ENCODE measurements at regions not wholly inside any gene's neighbourhood (a gene's known extent, or its start where the extent isn't known, plus 50 kb on each side); places are given as distances from the start of the nearest gene placed in this dataset.
"Not testable (repeated sequence)": the region's sequence is repeated elsewhere in the genome, so short reads cannot be mapped to it uniquely, and the experiment has no call there.

DNA sequence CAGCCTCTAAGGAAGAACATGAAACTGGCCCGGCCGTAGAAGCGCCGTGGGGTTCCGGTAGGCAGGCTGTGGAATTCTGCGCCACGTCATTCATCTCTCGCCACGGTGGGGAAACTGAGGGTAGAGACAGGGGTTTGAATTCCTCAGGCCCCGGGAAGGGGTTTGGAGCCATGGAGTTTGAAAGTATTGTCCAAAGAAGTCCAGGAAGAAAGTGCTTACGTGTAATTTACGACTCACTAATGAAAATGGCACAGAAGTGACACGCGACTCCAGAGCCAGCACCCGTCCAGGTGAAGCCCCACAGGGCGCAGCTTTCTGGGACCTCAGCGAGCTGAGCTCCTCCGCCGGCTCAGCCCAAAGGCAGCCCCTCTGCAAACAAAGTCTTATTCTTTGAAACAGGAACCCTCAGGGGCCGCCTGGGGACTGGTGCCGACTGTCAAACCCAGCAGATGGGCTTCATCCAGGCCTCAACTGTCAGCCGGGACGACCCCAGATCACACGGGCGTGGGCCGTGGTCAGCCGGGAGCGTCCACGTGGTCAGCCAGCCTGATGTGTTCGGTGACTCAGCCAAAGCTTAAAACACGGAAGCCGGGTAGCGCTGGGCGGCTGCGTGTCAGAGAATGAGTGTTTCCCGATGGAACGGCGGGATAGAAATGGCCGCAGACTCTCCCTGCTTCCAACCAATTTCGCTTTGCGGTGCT is 200.0 kb downstream of the LAT start:
- not testable (repeated sequence) for H3K4me2 ChIP-seq; DNase-seq (ENCODE audit: low spot score); H3F3A ChIP-seq (ENCODE audit: low read depth); H3K27ac Mint-ChIP-seq; H3K9me3 Mint-ChIP-seq; H2AFZ ChIP-seq (replicated peaks); H3K27me3 Mint-ChIP-seq (ENCODE audit: insufficient read depth, low read depth); H3K9me3 ChIP-seq (ENCODE audit: low read depth); H4K20me1 ChIP-seq (ENCODE audit: low read depth); H3K27me3 ChIP-seq; H3K79me2 ChIP-seq (ENCODE audit: low read depth); H3K4me3 Mint-ChIP-seq; H3K4me1 ChIP-seq; H3K4me3 ChIP-seq; H3K36me3 Mint-ChIP-seq; H3K27ac ChIP-seq; H3K9ac ChIP-seq; H3K36me3 ChIP-seq
- H3K4me1 Mint-ChIP-seq, result peaks cover 14% of the 10 kb centered on the region

- H3K27me3 Mint-ChIP-seq (ENCODE audit: insufficient read depth, low read depth); H3K27ac Mint-ChIP-seq; H3K36me3 Mint-ChIP-seq: not testable (repeated sequence)
These were observed 198.4 kb downstream of the LAT start for GRCh38 chr16:29182940-29183868.

DNA sequence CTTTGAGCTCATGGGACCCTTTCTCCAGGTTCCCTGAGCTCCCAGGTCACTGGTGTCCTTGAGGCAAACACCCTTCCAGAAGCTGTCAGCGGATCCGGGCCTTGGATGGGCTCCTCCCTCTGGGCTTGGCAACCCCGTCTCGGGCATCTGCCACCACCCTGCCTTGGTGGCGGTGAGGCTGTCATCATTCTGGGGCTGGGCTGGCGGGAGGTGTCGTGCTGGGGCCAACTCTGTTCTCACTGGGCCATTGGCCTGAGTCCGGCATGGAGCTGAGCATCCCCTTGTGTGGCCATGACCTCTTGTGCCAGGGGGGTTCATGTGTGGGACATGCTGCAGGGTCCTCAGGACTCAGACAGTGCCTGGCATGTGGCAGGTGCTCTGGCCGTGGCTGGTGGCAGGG is 197.6 kb downstream of the LAT start:
- H3F3A ChIP-seq (ENCODE audit: low read depth), result no peaks in the 10 kb centered on the region
- peaks cover 7% of the 10 kb centered on the region for H3K27me3 Mint-ChIP-seq (ENCODE audit: insufficient read depth, low read depth)
- H3K27ac Mint-ChIP-seq, result no peak overlapping the region
- H3K36me3 ChIP-seq, result no peaks in the 10 kb centered on the region
- DNase-seq (ENCODE audit: low spot score), result no peak
- no peak overlapping the region for H3K9ac ChIP-seq
- H3K4me2 ChIP-seq, result no peak overlapping the region
- no peak for TF ChIP-seq CTCF (IDR thresholded peaks at IDR 0.05)
- no peak for TF ChIP-seq EZH2phosphoT487 (IDR thresholded peaks at IDR 0.05)
- TF ChIP-seq EZH2 (IDR thresholded peaks at IDR 0.05), result no peak
- H3K27ac ChIP-seq, result no peak overlapping the region
- H3K27me3 ChIP-seq, result no peaks in the 10 kb centered on the region
- no peaks in the 10 kb centered on the region for H4K20me1 ChIP-seq (ENCODE audit: low read depth)
- no peaks in the 10 kb centered on the region for H3K9me3 ChIP-seq (ENCODE audit: low read depth)
- peaks cover 19% of the 10 kb centered on the region for H3K4me1 Mint-ChIP-seq
- no peak overlapping the region for H3K4me3 Mint-ChIP-seq
- H2AFZ ChIP-seq (replicated peaks), result no peak overlapping the region
- H3K4me3 ChIP-seq, result no peak overlapping the region
- no peaks in the 10 kb centered on the region for H3K9me3 Mint-ChIP-seq
- no peaks in the 10 kb centered on the region for H3K36me3 Mint-ChIP-seq
- no peaks in the 10 kb centered on the region for H3K4me1 ChIP-seq
- no peaks in the 10 kb centered on the region for H3K79me2 ChIP-seq (ENCODE audit: low read depth)

More at GRCh38 chr16:29182940-29183868, 198.4 kb downstream of the LAT start:
- not testable (repeated sequence) for H3K9me3 ChIP-seq (ENCODE audit: low read depth); DNase-seq (ENCODE audit: low spot score); H3K79me2 ChIP-seq (ENCODE audit: low read depth); H3K4me1 ChIP-seq; H3K9ac ChIP-seq; H3K4me3 Mint-ChIP-seq; H3K27ac ChIP-seq; H3K4me2 ChIP-seq; H3K9me3 Mint-ChIP-seq; H2AFZ ChIP-seq (replicated peaks); H3F3A ChIP-seq (ENCODE audit: low read depth); H3K36me3 ChIP-seq; H3K4me3 ChIP-seq; H3K27me3 ChIP-seq; H4K20me1 ChIP-seq (ENCODE audit: low read depth)
- H3K4me1 Mint-ChIP-seq, result peaks cover 17% of the 10 kb centered on the region

GRCh38 chr16:29181921-29182411 is 197.1 kb downstream of the LAT start:
- H3K4me1 Mint-ChIP-seq, result peaks cover 18% of the 10 kb centered on the region
- not testable (repeated sequence) for DNase-seq (ENCODE audit: low spot score)

GRCh38 chr16:29181254-29181780 is 196.5 kb downstream of the LAT start:
- DNase-seq (ENCODE audit: low spot score); H4K20me1 ChIP-seq (ENCODE audit: low read depth); H3K79me2 ChIP-seq (ENCODE audit: low read depth); H3K36me3 Mint-ChIP-seq; H3K4me2 ChIP-seq; H3K9ac ChIP-seq; H3K9me3 Mint-ChIP-seq; H3K27me3 Mint-ChIP-seq (ENCODE audit: insufficient read depth, low read depth); H2AFZ ChIP-seq (replicated peaks); H3K27me3 ChIP-seq; H3F3A ChIP-seq (ENCODE audit: low read depth); H3K36me3 ChIP-seq; H3K4me1 ChIP-seq; H3K9me3 ChIP-seq (ENCODE audit: low read depth); H3K4me3 Mint-ChIP-seq; H3K27ac Mint-ChIP-seq; H3K4me3 ChIP-seq; H3K27ac ChIP-seq: not testable (repeated sequence)
- peaks cover 14% of the 10 kb centered on the region for H3K4me1 Mint-ChIP-seq

More at GRCh38 chr16:29181921-29182411, 197.1 kb downstream of the LAT start:
- H3K4me1 ChIP-seq; H3K36me3 ChIP-seq; H3K4me2 ChIP-seq; H3K4me3 ChIP-seq; H3K79me2 ChIP-seq (ENCODE audit: low read depth); H3K27ac ChIP-seq; H3K9me3 ChIP-seq (ENCODE audit: low read depth); H3K9me3 Mint-ChIP-seq; H3K27me3 Mint-ChIP-seq (ENCODE audit: insufficient read depth, low read depth); H3K4me3 Mint-ChIP-seq; H3K27me3 ChIP-seq; H3K9ac ChIP-seq; H2AFZ ChIP-seq (replicated peaks); H3F3A ChIP-seq (ENCODE audit: low read depth); H4K20me1 ChIP-seq (ENCODE audit: low read depth); H3K27ac Mint-ChIP-seq; H3K36me3 Mint-ChIP-seq: not testable (repeated sequence)
- TF ChIP-seq CTCF (IDR thresholded peaks at IDR 0.05), result peak; percentile 42

DNA sequence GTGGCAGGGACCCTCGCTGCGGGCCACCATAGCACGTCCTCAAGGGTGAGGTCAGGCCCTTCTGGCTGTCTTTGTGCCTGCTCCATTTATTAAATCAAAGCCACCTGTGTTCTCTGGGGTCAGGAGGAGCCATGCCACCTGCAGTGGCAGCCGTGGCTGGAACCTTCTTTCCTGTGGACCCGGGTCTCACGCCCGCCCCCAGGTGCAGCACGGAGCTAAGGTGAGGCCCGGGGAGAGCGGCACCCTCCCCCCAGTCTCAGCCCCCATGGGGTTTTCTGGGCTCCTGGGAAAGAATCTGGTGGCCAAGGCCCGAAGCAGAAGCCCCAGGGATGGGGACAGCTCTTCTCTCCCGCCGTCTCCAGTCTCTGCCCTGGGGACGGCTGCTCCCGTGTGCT is 195.4 kb downstream of the LAT start:
- H3K9me3 ChIP-seq (ENCODE audit: low read depth); DNase-seq (ENCODE audit: low spot score); H3F3A ChIP-seq (ENCODE audit: low read depth); H3K4me3 Mint-ChIP-seq; H2AFZ ChIP-seq (replicated peaks); H3K27ac ChIP-seq; H3K4me2 ChIP-seq; H3K4me1 ChIP-seq; H3K9me3 Mint-ChIP-seq; H3K9ac ChIP-seq; H4K20me1 ChIP-seq (ENCODE audit: low read depth); H3K79me2 ChIP-seq (ENCODE audit: low read depth); H3K27me3 ChIP-seq; H3K36me3 Mint-ChIP-seq; H3K36me3 ChIP-seq; H3K4me3 ChIP-seq; H3K27me3 Mint-ChIP-seq (ENCODE audit: insufficient read depth, low read depth): not testable (repeated sequence)
- Mint-ChIP-seq H3K27ac (peak overlapping the region; percentile 46), H3K4me1 (peaks cover 12% of the 10 kb centered on the region)
